HL-60 (cell line): ENCODE measurements at regions not wholly inside any gene's neighbourhood (a gene's known extent, or its start where the extent isn't known, plus 50 kb on each side); places are given as distances from the start of the nearest gene placed in this dataset.
"Not testable (repeated sequence)": the region's sequence is repeated elsewhere in the genome, so short reads cannot be mapped to it uniquely, and the experiment has no call there.

Source experiments
- DNase-seq, 2 experiments: peaks; one replicate each; pipeline ENCODE4 v3.0.0-alpha.2; 2010 to 2020; ENCODE audit warnings: low read depth in 1 of 2, low spot score in 1 of 2
- H3K27ac ChIP-seq: fragments of 250-450 bp; sonication (Bioruptor Pico); replicated peaks from 2 replicates; pipeline ENCODE4 v1.5.1; 2020; ENCODE audit warnings: mild to moderate bottlenecking, moderate library complexity
- H3K27me3 ChIP-seq: fragments of 250-450 bp; sonication (Bioruptor Pico); 2 replicates; pipeline ENCODE4 v1.5.1; 2021; ENCODE audit warnings: mild to moderate bottlenecking, moderate library complexity; ENCODE audit not compliant: insufficient read depth, poor library complexity, severe bottlenecking
- H3K4me3 ChIP-seq: replicated peaks from 2 replicates; pipeline ENCODE4 v1.5.1; 2011; ENCODE audit warnings: mild to moderate bottlenecking, control low read depth, low read length; ENCODE audit not compliant: insufficient read depth
- GABPA ChIP-seq: IDR thresholded peaks from 2 replicates; pipeline ENCODE4 v1.6.1; 2012; ENCODE audit warnings: low read depth
- POLR2AphosphoS5 ChIP-seq: IDR thresholded peaks from 2 replicates; pipeline ENCODE4 v1.6.1; 2012; ENCODE audit warnings: low read depth
- REST ChIP-seq: IDR thresholded peaks from 2 replicates; pipeline ENCODE4 v1.6.1; 2012; ENCODE audit warnings: low read depth; ENCODE audit not compliant: insufficient replicate concordance
- SPI1 ChIP-seq: IDR thresholded peaks from 2 replicates; pipeline ENCODE4 v1.6.1; 2012; ENCODE audit warnings: low read depth, mild to moderate bottlenecking, borderline replicate concordance
- TF ChIP-seq, protein P1 (sequence below): IDR thresholded peaks from one replicate; pipeline ENCODE4 v1.5.1; 2011; ENCODE audit warnings: low read length, control low read depth, inconsistent platforms; ENCODE audit not compliant: insufficient read depth

GRCh38 chrX:102784550-102784949 is 64.0 kb downstream of the GPRASP3 start:
- no peaks in the 10 kb centered on the region for H3K27me3 ChIP-seq
- TF ChIP-seq, protein P1, sequence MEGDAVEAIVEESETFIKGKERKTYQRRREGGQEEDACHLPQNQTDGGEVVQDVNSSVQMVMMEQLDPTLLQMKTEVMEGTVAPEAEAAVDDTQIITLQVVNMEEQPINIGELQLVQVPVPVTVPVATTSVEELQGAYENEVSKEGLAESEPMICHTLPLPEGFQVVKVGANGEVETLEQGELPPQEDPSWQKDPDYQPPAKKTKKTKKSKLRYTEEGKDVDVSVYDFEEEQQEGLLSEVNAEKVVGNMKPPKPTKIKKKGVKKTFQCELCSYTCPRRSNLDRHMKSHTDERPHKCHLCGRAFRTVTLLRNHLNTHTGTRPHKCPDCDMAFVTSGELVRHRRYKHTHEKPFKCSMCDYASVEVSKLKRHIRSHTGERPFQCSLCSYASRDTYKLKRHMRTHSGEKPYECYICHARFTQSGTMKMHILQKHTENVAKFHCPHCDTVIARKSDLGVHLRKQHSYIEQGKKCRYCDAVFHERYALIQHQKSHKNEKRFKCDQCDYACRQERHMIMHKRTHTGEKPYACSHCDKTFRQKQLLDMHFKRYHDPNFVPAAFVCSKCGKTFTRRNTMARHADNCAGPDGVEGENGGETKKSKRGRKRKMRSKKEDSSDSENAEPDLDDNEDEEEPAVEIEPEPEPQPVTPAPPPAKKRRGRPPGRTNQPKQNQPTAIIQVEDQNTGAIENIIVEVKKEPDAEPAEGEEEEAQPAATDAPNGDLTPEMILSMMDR, result no peak
- TF ChIP-seq REST, result no peak
- no peak for TF ChIP-seq SPI1
- TF ChIP-seq POLR2AphosphoS5, result no peak
- TF ChIP-seq GABPA, result no peak
- H3K4me3 ChIP-seq, result no peak overlapping the region
- DNase-seq, result no peak
- no peak overlapping the region for H3K27ac ChIP-seq

DNA sequence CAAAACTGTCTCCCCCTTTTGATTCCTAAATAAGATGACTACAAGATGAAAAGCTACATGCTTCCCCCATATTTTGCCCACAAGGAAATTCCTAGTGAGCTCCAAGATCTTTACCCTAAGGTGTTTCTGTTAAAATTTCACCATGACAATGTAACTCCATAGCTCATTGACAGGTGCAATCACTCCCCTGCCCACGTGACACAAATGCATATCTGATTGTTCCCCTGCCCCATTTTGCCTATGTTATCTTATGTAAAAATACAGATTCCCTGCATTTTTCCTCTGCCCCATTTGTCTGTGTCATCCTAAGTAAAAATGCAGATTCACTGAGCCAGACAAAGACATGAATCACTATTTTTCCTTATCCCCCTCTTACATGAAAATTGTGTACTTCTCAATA is 66.7 kb downstream of the GPRASP3 start:
- DNase-seq, result no peak
- Histone ChIP-seq H3K27ac (no peak overlapping the region), H3K27me3 (no peaks in the 10 kb centered on the region), H3K4me3 (no peak overlapping the region)
- no peak for TF ChIP-seq SPI1
- TF ChIP-seq POLR2AphosphoS5, result no peak
- no peak for TF ChIP-seq REST
- TF ChIP-seq, protein P1, result no peak
- TF ChIP-seq GABPA, result no peak

DNA sequence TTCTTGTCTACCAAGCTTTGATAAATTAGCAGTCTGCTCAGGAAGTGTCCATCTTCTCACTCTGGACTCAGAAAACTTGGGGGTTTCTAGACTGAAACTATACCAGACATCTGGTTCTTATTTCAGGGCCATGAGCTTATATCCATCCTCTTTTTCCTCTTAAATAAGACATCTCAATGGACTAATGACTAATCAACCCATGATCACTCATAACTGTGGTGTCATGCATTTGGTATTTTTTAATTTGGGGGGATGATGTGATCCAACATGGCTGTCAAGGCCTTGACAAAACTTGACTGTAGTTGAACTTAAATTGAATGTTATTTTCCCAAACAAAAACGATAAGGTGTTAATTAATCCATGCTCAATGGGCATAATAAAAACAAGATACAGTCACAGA is 87.8 kb downstream of the GPRASP3 start:
- Histone ChIP-seq H3K4me3 (no peak overlapping the region), H3K27me3 (no peaks in the 10 kb centered on the region), H3K27ac (no peak overlapping the region)
- TF ChIP-seq POLR2AphosphoS5 (no peak), REST (no peak), GABPA (no peak), SPI1 (no peak)
- TF ChIP-seq, protein P1, result no peak
- DNase-seq, result no peak

- not testable (repeated sequence) for DNase-seq, H3K27me3 ChIP-seq, H3K27ac ChIP-seq, H3K4me3 ChIP-seq
Measured at GRCh38 chrX:102818269-102818668, 97.7 kb downstream of the GPRASP3 start.
